ENCODE measurements at regions not wholly inside any gene's neighbourhood (a gene's known extent, or its start where the extent isn't known, plus 50 kb on each side); places are given as distances from the start of the nearest gene placed in this dataset.

DNA sequence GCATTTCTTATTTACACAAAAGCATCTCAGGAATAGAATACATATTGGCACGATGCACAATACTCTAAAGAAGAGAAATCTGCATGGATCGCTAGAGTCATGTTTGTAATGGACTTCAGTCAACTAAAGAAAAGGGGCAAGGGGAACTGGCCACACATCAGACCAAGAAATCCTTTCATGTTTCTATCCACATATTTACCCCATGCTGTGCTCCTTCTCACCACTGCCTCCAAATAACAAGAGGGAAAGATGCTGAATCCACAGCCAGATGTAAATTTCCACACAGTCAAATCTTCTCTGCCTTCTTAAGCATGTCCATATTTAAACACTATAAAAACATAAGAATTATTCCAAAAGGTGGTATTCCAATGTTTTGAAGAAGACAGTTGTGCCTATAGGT, 67.6 kb downstream of the COX18 start:
- no peak for DNase-seq
- intact Hi-C loops (cut with DNase I): no loop called here

GRCh38 chr4:72997409-72997808, 72.1 kb downstream of the COX18 start:
- intact Hi-C loops (cut with DNase I): no loop called here
- DNase-seq: no peak

GRCh38 chr4:72994670-72995069, 74.8 kb downstream of the COX18 start:
- intact Hi-C loops (cut with DNase I): no loop called here

DNA sequence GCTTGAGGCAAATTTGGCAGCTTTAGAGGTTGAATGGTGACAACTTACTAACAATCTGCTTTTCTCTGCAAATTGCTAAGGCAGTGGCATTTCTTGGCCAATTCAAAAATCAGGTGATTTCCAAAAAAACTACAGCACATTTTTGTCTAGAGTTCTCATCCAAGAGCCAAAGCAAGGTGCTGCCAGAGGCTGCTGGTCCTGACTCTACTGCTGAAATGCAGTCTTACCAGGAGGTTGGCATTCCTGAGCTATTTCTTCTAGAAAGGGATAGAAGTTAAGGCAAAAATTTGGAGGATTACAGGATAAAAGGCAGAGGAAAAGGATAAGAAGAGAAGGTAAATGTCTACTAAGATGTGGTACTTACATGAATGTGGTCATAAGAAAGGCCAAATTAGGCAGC, 75.6 kb downstream of the COX18 start:
- intact Hi-C loops (cut with DNase I): no loop called here
- DNase-seq: no peak

More at GRCh38 chr4:72994670-72995069, 74.8 kb downstream of the COX18 start:
- DNase-seq: no peak

- peak in 4 of 42 donors; percentile 8 to 53 (median 18) for DNase-seq
- intact Hi-C loops (cut with DNase I): no loop called here
Measured at GRCh38 chr4:72991873-72992272, 77.6 kb downstream of the COX18 start.

- no peak for DNase-seq
- intact Hi-C loops (cut with DNase I): no loop called here
Measured at GRCh38 chr4:72987741-72988729, 81.5 kb downstream of the COX18 start.

GRCh38 chr4:72984351-72984750, 85.2 kb downstream of the COX18 start:
- intact Hi-C loops (cut with DNase I): no loop called here
- DNase-seq: no peak

DNA sequence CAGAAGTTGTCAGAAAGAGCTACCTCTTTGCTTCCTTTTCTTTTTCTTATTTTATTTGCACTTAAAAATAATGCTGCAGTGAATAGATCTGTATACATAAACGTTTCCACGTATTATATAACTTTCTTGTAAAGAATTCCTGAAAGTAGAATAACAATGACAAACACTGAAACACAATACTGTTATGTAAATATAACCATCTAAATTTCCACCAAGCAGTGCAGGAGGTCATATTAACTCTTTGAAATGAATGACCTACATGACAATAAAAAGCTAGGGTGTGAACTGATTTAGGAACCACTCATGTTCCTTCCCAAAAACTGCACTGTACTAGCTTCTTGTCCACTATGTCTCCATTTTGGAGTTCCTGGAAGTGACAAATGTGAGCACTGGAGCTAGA, 85.8 kb downstream of the COX18 start:
- no peak for DNase-seq
- intact Hi-C loops (cut with DNase I): no loop called here

DNA sequence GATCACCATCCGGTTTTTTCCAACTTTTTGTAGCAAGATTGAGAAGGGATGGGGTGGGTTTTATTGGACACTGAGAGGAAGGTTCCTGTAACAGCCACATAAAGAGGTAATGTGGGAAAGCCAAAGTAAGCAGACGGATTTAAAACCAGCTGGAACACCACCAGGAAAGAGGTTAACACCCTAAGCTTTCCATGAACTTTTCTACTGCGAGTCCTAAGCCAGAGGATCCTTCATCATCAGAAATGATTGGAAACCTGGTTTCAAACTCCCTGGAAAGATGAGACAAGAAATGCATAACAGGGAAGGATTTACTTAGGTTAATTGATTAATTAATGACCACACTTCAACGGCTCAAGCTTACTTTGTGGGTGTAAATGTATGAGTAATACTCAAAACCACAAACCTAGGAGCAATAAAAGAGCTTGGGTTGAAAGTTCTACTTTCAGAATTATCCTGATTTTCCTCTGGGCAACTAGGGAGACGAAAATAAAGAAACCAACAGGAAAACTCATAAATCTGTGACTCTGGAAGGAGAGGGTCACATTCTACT, 91.5 kb downstream of the COX18 start:
- DNase-seq: no peak
- intact Hi-C loops (cut with DNase I): no loop called here

GRCh38 chr4:72975488-72975784, 94.1 kb downstream of the COX18 start:
- intact Hi-C loops (cut with DNase I): no loop called here
- no peak for DNase-seq

- no peak for DNase-seq
- intact Hi-C loops (cut with DNase I): no loop called here
Measured at GRCh38 chr4:72974694-72975487, 94.6 kb downstream of the COX18 start.

GRCh38 chr4:72971572-72971971, 97.9 kb downstream of the COX18 start:
- intact Hi-C loops (cut with DNase I): no loop called here
- DNase-seq: no peak

- no peak for DNase-seq
- intact Hi-C loops (cut with DNase I): no loop called here
Measured at GRCh38 chr4:72970756-72971155, 98.8 kb downstream of the COX18 start.

DNA sequence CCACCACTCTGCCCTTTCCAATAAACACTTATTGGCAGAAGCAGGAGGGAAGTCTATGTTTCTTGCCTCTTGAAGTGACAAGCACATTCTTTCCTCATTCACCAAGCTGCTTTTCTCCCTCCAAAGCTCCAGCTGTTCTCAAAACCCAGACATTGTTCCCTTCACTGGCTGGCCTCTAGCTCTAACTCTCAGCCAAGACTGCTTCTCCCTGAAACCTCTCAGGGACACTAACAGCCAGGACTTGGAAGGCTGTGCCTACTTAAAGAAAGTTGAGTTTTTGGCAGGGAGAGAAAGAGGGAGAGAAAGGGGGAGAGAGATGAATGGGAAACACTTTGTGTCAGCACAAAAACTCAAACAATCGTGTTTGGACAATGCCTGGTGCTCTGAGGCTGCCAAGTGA, 99.5 kb downstream of the COX18 start:
- intact Hi-C loops (cut with DNase I): no loop called here
- DNase-seq: peak in 6 of 42 donors; percentile 7 to 44 (median 20)

DNA sequence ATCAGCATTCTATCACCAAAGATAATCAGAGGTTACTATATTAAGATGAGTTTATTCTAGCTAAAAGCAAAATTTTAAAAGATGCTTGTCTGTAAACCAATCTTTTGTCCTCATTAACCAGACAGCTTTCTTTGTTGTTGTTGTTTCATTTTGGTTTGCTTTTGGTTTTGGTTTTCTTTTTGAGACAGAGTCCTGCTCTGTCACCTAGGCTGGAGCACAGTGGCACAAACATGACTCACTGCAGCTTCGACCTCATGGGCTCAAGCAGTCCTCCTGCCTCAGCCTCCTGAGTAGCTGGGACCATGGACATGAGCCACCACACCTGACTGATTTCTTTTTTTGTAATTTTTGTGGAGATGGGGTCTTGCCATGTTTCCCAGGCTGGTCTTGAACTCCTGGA, 102.9 kb downstream of the COX18 start:
- intact Hi-C loops (cut with DNase I): no loop called here
- DNase-seq: no peak

DNA sequence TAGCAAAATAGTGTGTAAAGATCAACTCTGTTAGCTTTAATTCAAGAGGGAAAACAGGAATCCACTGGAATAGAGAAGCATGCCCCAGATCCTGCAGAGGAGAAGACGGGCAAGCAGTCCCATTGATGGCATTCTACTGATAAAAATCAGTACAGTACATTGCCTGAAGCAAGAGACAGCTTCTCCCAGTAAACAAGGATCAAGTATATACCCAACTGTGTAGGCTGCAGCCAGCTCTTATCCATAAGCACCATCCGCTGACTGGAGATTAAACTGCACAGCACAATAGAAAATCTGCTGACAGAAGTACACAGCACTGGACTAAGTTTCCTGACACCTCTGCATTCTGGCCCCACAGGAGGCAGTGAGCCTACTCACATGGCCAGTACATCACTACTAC, 110.1 kb downstream of the COX18 start:
- DNase-seq: no peak
- intact Hi-C loops (cut with DNase I): no loop called here

- intact Hi-C loops (cut with DNase I): no loop called here
Measured at GRCh38 chr4:72954811-72955210, 114.7 kb downstream of the COX18 start.

DNA sequence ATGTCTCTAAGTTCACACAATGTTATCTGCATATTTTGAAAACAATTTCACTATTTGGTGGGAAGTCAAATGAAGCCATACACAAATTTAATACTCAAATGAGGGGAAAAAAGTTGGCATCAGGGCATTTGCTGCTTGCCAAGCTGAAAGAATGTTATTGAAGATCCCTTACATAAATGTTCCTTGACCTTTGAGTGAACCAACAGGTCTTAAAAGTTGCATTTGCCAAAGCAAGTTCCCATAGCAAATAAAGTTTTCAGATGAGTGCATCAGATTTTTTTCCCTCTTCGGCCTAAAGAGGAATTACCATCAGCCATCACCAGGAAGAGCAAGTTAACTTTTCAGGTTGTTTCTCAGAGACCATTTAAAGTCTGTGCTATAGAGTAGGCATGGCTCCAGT, 115.9 kb downstream of the COX18 start:
- intact Hi-C loops (cut with DNase I): no loop called here
- no peak for DNase-seq

More at GRCh38 chr4:72954811-72955210, 114.7 kb downstream of the COX18 start:
- no peak for DNase-seq

- intact Hi-C loops (cut with DNase I): no loop called here
- no peak for DNase-seq
Measured at GRCh38 chr4:72951628-72952027, 117.9 kb downstream of the COX18 start.

- intact Hi-C loops (cut with DNase I): no loop called here
- DNase-seq: no peak
Measured at GRCh38 chr4:72951147-72951546, 118.4 kb downstream of the COX18 start.
